Right lobe of liver (tissue), 4 donors: ENCODE measurements at regions not wholly inside any gene's neighbourhood (a gene's known extent, or its start where the extent isn't known, plus 50 kb on each side); places are given as distances from the start of the nearest gene placed in this dataset.

Experiments used
- POLR2A ChIP-seq: fragments of 450-650 bp; IDR thresholded peaks from one replicate; pipeline ENCODE4 v1.6.1; 2017; ENCODE audit warnings: antibody characterized with exemption, mild to moderate bottlenecking
- TF ChIP-seq, protein P1 (sequence below), 4 donors: fragments of 200-600 bp in 3 of 4; fragments of 450-650 bp in 1 of 4; IDR thresholded peaks; one replicate each; pipeline versions ENCODE4 v1.5.1 to v1.8.0; 2016 to 2022; ENCODE audit warnings: antibody characterized with exemption in 4 of 4, mild to moderate bottlenecking in 2 of 4
- donor health status: DM: no; HTN: no; CAD: no.
- donor health status: DM: no; HTN: no; CAD: no.
- donor health status: DM: no; HTN: yes; CAD: no.

DNA sequence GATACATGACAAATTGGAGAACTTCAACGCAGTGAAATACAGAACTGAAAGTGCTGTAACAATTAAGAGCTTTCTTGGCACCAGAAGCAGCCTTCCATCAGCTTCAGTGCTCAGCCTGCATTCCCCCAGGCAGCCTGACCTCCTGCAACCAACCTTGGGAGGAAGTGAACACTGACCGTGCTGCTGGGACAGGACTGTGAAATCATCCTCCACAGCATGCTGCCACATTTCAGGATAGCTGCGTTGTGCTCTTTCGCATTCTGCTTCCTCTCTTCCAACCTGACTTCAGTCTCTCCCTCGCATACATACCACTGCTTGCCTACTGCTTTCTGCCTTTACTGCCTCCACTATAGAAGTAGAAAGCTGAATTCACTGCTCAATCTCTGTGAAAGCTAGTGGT lies 388.6 kb downstream of the RWDD3 start:
- TF ChIP-seq, protein P1, sequence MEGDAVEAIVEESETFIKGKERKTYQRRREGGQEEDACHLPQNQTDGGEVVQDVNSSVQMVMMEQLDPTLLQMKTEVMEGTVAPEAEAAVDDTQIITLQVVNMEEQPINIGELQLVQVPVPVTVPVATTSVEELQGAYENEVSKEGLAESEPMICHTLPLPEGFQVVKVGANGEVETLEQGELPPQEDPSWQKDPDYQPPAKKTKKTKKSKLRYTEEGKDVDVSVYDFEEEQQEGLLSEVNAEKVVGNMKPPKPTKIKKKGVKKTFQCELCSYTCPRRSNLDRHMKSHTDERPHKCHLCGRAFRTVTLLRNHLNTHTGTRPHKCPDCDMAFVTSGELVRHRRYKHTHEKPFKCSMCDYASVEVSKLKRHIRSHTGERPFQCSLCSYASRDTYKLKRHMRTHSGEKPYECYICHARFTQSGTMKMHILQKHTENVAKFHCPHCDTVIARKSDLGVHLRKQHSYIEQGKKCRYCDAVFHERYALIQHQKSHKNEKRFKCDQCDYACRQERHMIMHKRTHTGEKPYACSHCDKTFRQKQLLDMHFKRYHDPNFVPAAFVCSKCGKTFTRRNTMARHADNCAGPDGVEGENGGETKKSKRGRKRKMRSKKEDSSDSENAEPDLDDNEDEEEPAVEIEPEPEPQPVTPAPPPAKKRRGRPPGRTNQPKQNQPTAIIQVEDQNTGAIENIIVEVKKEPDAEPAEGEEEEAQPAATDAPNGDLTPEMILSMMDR (IDR thresholded peaks at IDR 0.05): no peak
- TF ChIP-seq POLR2A: no peak
